Stimulated activated naive CD8-positive, alpha-beta T cell treated with anti-CD3 and anti-CD28 coated beads, Interleukin-15, Interleukin-2, amounts not matched to agents 100 U/mL and 50 U/mL, for 24 hours (primary cell): ENCODE measurements at regions not wholly inside any gene's neighbourhood (a gene's known extent, or its start where the extent isn't known, plus 50 kb on each side); places are given as distances from the start of the nearest gene placed in this dataset.

Experiments used
- ATAC-seq: fragments of 150-1000 bp; cut with Tn5 transposase; one replicate; pipeline ENCODE4 v1.10.0; 2021
- DNase-seq: peaks from one replicate; pipeline ENCODE4 v3.0.0; 2021

GRCh38 chr9:17894501-17895160 lies 315.8 kb downstream of the SH3GL2 start:
- no peak for ATAC-seq
- no peak for DNase-seq

- DNase-seq (no peak), ATAC-seq (no peak)
These were observed 321.7 kb downstream of the SH3GL2 start for GRCh38 chr9:17900606-17901005.

GRCh38 chr9:17905366-17905765 lies 326.5 kb downstream of the SH3GL2 start:
- DNase-seq (no peak), ATAC-seq (no peak)

GRCh38 chr9:17905781-17906175 lies 326.9 kb downstream of the SH3GL2 start:
- DNase-seq (no peak), ATAC-seq (no peak)

- no peak for DNase-seq
- no peak for ATAC-seq
These were observed 327.4 kb downstream of the SH3GL2 start for GRCh38 chr9:17906176-17906840.

- peak; percentile 14 for ATAC-seq
- no peak for DNase-seq
These were observed 328.2 kb downstream of the SH3GL2 start for GRCh38 chr9:17906841-17907778.

GRCh38 chr9:17907779-17908508 lies 329.1 kb downstream of the SH3GL2 start:
- DNase-seq = no peak
- no peak for ATAC-seq

GRCh38 chr9:17926246-17926645 lies 347.4 kb downstream of the SH3GL2 start:
- ATAC-seq (no peak), DNase-seq (no peak)

GRCh38 chr9:17927616-17928015 lies 348.8 kb downstream of the SH3GL2 start:
- DNase-seq (no peak), ATAC-seq (no peak)

GRCh38 chr9:17928228-17928627 lies 349.4 kb downstream of the SH3GL2 start:
- ATAC-seq (no peak), DNase-seq (no peak)

GRCh38 chr9:17928768-17929167 lies 349.9 kb downstream of the SH3GL2 start:
- no peak for DNase-seq
- ATAC-seq = no peak

GRCh38 chr9:17929506-17929905 lies 350.6 kb downstream of the SH3GL2 start:
- DNase-seq (no peak), ATAC-seq (no peak)

- ATAC-seq (no peak), DNase-seq (no peak)
These were observed 351.2 kb downstream of the SH3GL2 start for GRCh38 chr9:17930071-17930470.

GRCh38 chr9:17936365-17936764 lies 357.5 kb downstream of the SH3GL2 start:
- no peak for ATAC-seq
- no peak for DNase-seq

- DNase-seq = no peak
- no peak for ATAC-seq
These were observed 359.3 kb downstream of the SH3GL2 start for GRCh38 chr9:17938035-17938655.

GRCh38 chr9:17942498-17942897 lies 363.6 kb downstream of the SH3GL2 start:
- no peak for DNase-seq

GRCh38 chr9:17955409-17955808 lies 376.5 kb downstream of the SH3GL2 start:
- ATAC-seq = no peak
- DNase-seq = no peak

More at GRCh38 chr9:17942498-17942897, 363.6 kb downstream of the SH3GL2 start:
- ATAC-seq = no peak

GRCh38 chr9:17958363-17958762 lies 379.5 kb downstream of the SH3GL2 start:
- DNase-seq = no peak

GRCh38 chr9:17962747-17963146 lies 383.9 kb downstream of the SH3GL2 start:
- ATAC-seq (no peak), DNase-seq (no peak)

More at GRCh38 chr9:17958363-17958762, 379.5 kb downstream of the SH3GL2 start:
- ATAC-seq = no peak

- ATAC-seq (no peak), DNase-seq (no peak)
These were observed 384.6 kb downstream of the SH3GL2 start for GRCh38 chr9:17963498-17963897.

- no peak for ATAC-seq
These were observed 388.9 kb downstream of the SH3GL2 start for GRCh38 chr9:17967731-17968130.

GRCh38 chr9:17969232-17969631 lies 390.4 kb downstream of the SH3GL2 start:
- ATAC-seq = no peak
- no peak for DNase-seq

More at GRCh38 chr9:17967731-17968130, 388.9 kb downstream of the SH3GL2 start:
- DNase-seq = no peak
